ENCODE measurements at regions not wholly inside any gene's neighbourhood (a gene's known extent, or its start where the extent isn't known, plus 50 kb on each side); places are given as distances from the start of the nearest gene placed in this dataset.

DNA sequence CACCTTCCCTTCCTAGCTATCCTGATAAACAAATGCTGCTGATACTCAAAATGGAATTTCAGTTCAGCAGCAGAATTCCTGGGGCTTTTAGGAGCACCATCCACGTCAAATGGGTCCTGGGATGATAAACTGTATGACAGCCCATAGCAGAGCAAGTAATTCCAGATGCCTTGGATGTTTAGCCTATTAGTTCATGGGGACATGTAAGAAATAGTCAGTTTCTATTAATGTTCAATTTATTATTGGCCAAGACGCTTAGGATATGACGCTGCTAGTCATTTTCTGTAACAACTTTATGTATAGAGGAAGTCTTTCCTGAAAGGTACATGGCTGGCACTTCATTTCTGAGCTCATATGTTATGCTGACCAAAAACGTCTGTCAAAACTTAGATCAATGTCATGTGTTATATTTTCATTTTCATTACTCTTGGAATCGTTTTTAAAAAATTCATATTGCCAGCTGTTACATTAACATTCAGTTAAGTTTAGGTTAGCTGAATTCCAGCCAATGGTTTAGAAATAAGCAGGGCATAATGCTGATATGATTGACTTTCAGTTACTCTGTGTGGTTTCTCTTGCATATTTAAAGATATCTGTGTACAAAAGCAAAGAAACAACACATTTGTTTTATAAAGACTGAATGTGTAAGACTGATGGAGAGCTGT, 243.8 kb downstream of the CSNK1G3 start:
- H3K4me1 Mint-ChIP-seq: no peaks in the 10 kb centered on the region
- 85% methylated on average over 3 of the region's 5 CpGs for WGBS (ENCODE audit: insufficient coverage)
- no peak for ATAC-seq (ENCODE audit: low read depth)
- no peaks in the 10 kb centered on the region for H3K79me2 ChIP-seq (ENCODE audit: control insufficient read depth, insufficient read depth, low read length)
- H3K4me3 Mint-ChIP-seq: no peak overlapping the region
- POLR2A ChIA-PET: no interaction called here
- intact Hi-C loops (cut with micrococcal nuclease): no loop called here
- H2AFZ ChIP-seq (ENCODE audit: insufficient read depth, low read depth, low read length, poor library complexity, severe bottlenecking): no peak overlapping the region
- H3K27ac Mint-ChIP-seq: no peak overlapping the region
- H3K9ac ChIP-seq (ENCODE audit: low read length): no peak overlapping the region
- no peaks in the 10 kb centered on the region for H3K27me3 ChIP-seq (replicated peaks in 1 of 4; ENCODE audit: control extremely low read depth in 1 of 4, control insufficient read depth in 3 of 4, insufficient read depth in 4 of 4, low read length in 3 of 4)
- H3K36me3 ChIP-seq (replicated peaks in 1 of 2; ENCODE audit: control extremely low read depth in 1 of 2, control insufficient read depth in 1 of 2, extremely low read depth in 1 of 2, insufficient read depth in 2 of 2, low read length in 1 of 2): no peaks in the 10 kb centered on the region
- TF ChIP-seq EZH2 (IDR thresholded peaks at IDR 0.05; ENCODE audit: borderline replicate concordance, insufficient read depth, low read depth, low read length, poor library complexity, severe bottlenecking): no peak
- no peak overlapping the region for H3K27ac ChIP-seq (ENCODE audit: low read length in 2 of 2)
- no peak for DNase-seq
- no peaks in the 10 kb centered on the region for H3K9me3 ChIP-seq (ENCODE audit: control extremely low read depth in 1 of 3, control insufficient read depth in 2 of 3, insufficient read depth in 1 of 3, low read length in 2 of 3)
- CTCF ChIA-PET: no interaction called here
- no peak overlapping the region for H3K4me3 ChIP-seq (ENCODE audit: control extremely low read depth in 1 of 5, extremely low read depth in 1 of 5, insufficient read depth in 1 of 5, low read depth in 2 of 5, low read length in 4 of 5)
- H4K20me1 ChIP-seq (ENCODE audit: control insufficient read depth, insufficient read depth, low read length, poor library complexity, severe bottlenecking): no peaks in the 10 kb centered on the region
- H3K27me3 Mint-ChIP-seq: no peaks in the 10 kb centered on the region
- H3K4me1 ChIP-seq (ENCODE audit: control insufficient read depth in 2 of 2, insufficient read depth in 2 of 2, low read length in 2 of 2): no peaks in the 10 kb centered on the region
- H3K4me2 ChIP-seq (replicated peaks; ENCODE audit: low read depth, low read length, poor library complexity, severe bottlenecking): no peak overlapping the region
- no peaks in the 10 kb centered on the region for H3K9me3 Mint-ChIP-seq (ENCODE audit: insufficient read depth)

- DNase-seq: no peak
- no peaks in the 10 kb centered on the region for H3K27me3 Mint-ChIP-seq
- no peak for ATAC-seq (ENCODE audit: low read depth)
- no peak overlapping the region for H3K27ac Mint-ChIP-seq
- ChIA-PET CTCF (no interaction called here), POLR2A (no interaction called here)
- no peak overlapping the region for H3K9ac ChIP-seq (ENCODE audit: low read length)
- no peaks in the 10 kb centered on the region for H3K36me3 ChIP-seq (replicated peaks in 1 of 2; ENCODE audit: control extremely low read depth in 1 of 2, control insufficient read depth in 1 of 2, extremely low read depth in 1 of 2, insufficient read depth in 2 of 2, low read length in 1 of 2)
- no peaks in the 10 kb centered on the region for H3K27me3 ChIP-seq (replicated peaks in 1 of 4; ENCODE audit: control extremely low read depth in 1 of 4, control insufficient read depth in 3 of 4, insufficient read depth in 4 of 4, low read length in 3 of 4)
- intact Hi-C loops (cut with micrococcal nuclease): no loop called here
- no peak overlapping the region for H3K4me3 Mint-ChIP-seq
- H3K4me3 ChIP-seq (ENCODE audit: control extremely low read depth in 1 of 5, extremely low read depth in 1 of 5, insufficient read depth in 1 of 5, low read depth in 2 of 5, low read length in 4 of 5): no peak overlapping the region
- H4K20me1 ChIP-seq (ENCODE audit: control insufficient read depth, insufficient read depth, low read length, poor library complexity, severe bottlenecking): no peaks in the 10 kb centered on the region
- no peak overlapping the region for H2AFZ ChIP-seq (ENCODE audit: insufficient read depth, low read depth, low read length, poor library complexity, severe bottlenecking)
- H3K4me1 ChIP-seq (ENCODE audit: control insufficient read depth in 2 of 2, insufficient read depth in 2 of 2, low read length in 2 of 2): no peaks in the 10 kb centered on the region
- TF ChIP-seq, protein P1, sequence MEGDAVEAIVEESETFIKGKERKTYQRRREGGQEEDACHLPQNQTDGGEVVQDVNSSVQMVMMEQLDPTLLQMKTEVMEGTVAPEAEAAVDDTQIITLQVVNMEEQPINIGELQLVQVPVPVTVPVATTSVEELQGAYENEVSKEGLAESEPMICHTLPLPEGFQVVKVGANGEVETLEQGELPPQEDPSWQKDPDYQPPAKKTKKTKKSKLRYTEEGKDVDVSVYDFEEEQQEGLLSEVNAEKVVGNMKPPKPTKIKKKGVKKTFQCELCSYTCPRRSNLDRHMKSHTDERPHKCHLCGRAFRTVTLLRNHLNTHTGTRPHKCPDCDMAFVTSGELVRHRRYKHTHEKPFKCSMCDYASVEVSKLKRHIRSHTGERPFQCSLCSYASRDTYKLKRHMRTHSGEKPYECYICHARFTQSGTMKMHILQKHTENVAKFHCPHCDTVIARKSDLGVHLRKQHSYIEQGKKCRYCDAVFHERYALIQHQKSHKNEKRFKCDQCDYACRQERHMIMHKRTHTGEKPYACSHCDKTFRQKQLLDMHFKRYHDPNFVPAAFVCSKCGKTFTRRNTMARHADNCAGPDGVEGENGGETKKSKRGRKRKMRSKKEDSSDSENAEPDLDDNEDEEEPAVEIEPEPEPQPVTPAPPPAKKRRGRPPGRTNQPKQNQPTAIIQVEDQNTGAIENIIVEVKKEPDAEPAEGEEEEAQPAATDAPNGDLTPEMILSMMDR (IDR thresholded peaks at IDR 0.05): no peak
- no peak for TF ChIP-seq EZH2 (IDR thresholded peaks at IDR 0.05; ENCODE audit: borderline replicate concordance, insufficient read depth, low read depth, low read length, poor library complexity, severe bottlenecking)
- H3K4me1 Mint-ChIP-seq: no peaks in the 10 kb centered on the region
- H3K9me3 ChIP-seq (ENCODE audit: control extremely low read depth in 1 of 3, control insufficient read depth in 2 of 3, insufficient read depth in 1 of 3, low read length in 2 of 3): no peaks in the 10 kb centered on the region
- WGBS (ENCODE audit: insufficient coverage): 100% methylated on average over 1 of the region's 3 CpGs
- no peak overlapping the region for H3K27ac ChIP-seq (ENCODE audit: low read length in 2 of 2)
- no peaks in the 10 kb centered on the region for H3K79me2 ChIP-seq (ENCODE audit: control insufficient read depth, insufficient read depth, low read length)
- H3K4me2 ChIP-seq (replicated peaks; ENCODE audit: low read depth, low read length, poor library complexity, severe bottlenecking): no peak overlapping the region
- H3K9me3 Mint-ChIP-seq (ENCODE audit: insufficient read depth): no peaks in the 10 kb centered on the region
Observed at GRCh38 chr5:123754908-123755307, 242.9 kb downstream of the CSNK1G3 start.
